Activated gamma-delta T cell treated with Interleukin-2 at 50 U/mL for 16 hours (primary cell): ENCODE measurements at regions not wholly inside any gene's neighbourhood (a gene's known extent, or its start where the extent isn't known, plus 50 kb on each side); places are given as distances from the start of the nearest gene placed in this dataset.

Experiments used
- DNase-seq: peaks from one replicate; pipeline ENCODE4 v3.0.0-alpha.2; 2020

GRCh38 chr15:69826819-69827175, 270.9 kb downstream of the TLE3 start:
- no peak for DNase-seq

GRCh38 chr15:69827751-69828150, 270.0 kb downstream of the TLE3 start:
- no peak for DNase-seq

- DNase-seq: no peak
These were observed 269.4 kb downstream of the TLE3 start for GRCh38 chr15:69828181-69828828.

GRCh38 chr15:69829974-69830373, 267.7 kb downstream of the TLE3 start:
- no peak for DNase-seq

- DNase-seq: no peak
These were observed 267.3 kb downstream of the TLE3 start for GRCh38 chr15:69830430-69830829.

GRCh38 chr15:69830876-69831275, 266.8 kb downstream of the TLE3 start:
- no peak for DNase-seq

- no peak for DNase-seq
These were observed 263.4 kb downstream of the TLE3 start for GRCh38 chr15:69834267-69834666.

GRCh38 chr15:69834761-69835160, 263.0 kb downstream of the TLE3 start:
- no peak for DNase-seq

GRCh38 chr15:69836048-69836447, 261.7 kb downstream of the TLE3 start:
- no peak for DNase-seq

- no peak for DNase-seq
These were observed 261.0 kb downstream of the TLE3 start for GRCh38 chr15:69836526-69837230.

GRCh38 chr15:69838338-69838737, 259.4 kb downstream of the TLE3 start:
- DNase-seq: no peak

- DNase-seq: no peak
These were observed 258.7 kb downstream of the TLE3 start for GRCh38 chr15:69838994-69839393.

GRCh38 chr15:69841113-69841828, 256.4 kb downstream of the TLE3 start:
- DNase-seq: no peak

GRCh38 chr15:69842851-69843250, 254.9 kb downstream of the TLE3 start:
- DNase-seq: no peak

- DNase-seq: no peak
These were observed 254.3 kb downstream of the TLE3 start for GRCh38 chr15:69843276-69843899.

- DNase-seq: no peak
These were observed 253.8 kb downstream of the TLE3 start for GRCh38 chr15:69843900-69844304.

GRCh38 chr15:69845159-69845558, 252.6 kb downstream of the TLE3 start:
- DNase-seq: no peak

- DNase-seq: no peak
These were observed 250.1 kb downstream of the TLE3 start for GRCh38 chr15:69847625-69848024.

GRCh38 chr15:69848096-69848495, 249.6 kb downstream of the TLE3 start:
- DNase-seq: no peak

- DNase-seq: no peak
These were observed 249.0 kb downstream of the TLE3 start for GRCh38 chr15:69848551-69849231.

GRCh38 chr15:69849232-69849610, 248.5 kb downstream of the TLE3 start:
- DNase-seq: no peak

- DNase-seq: no peak
These were observed 245.2 kb downstream of the TLE3 start for GRCh38 chr15:69852482-69852881.

GRCh38 chr15:69852916-69853315, 244.8 kb downstream of the TLE3 start:
- no peak for DNase-seq
